Right kidney (tissue), 1 donor: ENCODE measurements at regions not wholly inside any gene's neighbourhood (a gene's known extent, or its start where the extent isn't known, plus 50 kb on each side); places are given as distances from the start of the nearest gene placed in this dataset.
A peak's percentile ranks its signal among the peaks of the same experiment; 100 is the strongest.
"Not testable (repeated sequence)": the region's sequence is repeated elsewhere in the genome, so short reads cannot be mapped to it uniquely, and the experiment has no call there.

Experiments
- DNase-seq: peaks from one replicate; pipeline ENCODE4 v3.0.0-alpha.2; 2016

DNA sequence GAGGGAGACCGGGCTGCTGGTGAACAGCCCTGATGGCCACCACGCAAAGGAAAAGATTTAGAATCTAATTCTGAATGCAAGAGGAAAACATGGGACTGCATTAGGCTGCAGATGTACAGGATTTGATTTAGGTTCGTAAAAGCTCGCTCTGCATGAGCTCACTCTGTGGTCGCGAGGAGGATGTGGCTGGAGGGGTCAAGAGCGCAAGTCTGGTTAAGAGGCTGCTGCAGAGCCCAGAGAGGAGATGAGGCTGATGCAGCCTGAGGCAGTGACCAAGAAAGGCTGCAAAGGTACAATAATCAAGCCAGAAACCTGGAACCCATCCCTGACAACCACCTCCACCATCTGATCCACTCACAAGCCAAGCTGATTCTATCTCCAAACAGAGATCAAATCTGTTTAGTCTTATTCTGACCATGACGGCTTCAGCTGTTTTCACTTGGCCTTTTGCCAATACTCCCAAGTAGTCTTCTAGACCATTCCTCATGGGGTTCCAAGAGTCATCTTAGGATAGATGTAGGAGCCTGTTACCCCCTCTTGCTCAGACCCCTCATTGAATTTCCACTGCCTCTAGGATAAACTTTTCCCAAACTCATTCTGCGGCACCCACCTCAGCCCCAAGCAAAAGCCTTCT is 58.9 kb upstream of the ARL4C start:
- no peak for DNase-seq

- no peak for DNase-seq
Measured at GRCh38 chr2:234555161-234555560, 58.3 kb upstream of the ARL4C start.

DNA sequence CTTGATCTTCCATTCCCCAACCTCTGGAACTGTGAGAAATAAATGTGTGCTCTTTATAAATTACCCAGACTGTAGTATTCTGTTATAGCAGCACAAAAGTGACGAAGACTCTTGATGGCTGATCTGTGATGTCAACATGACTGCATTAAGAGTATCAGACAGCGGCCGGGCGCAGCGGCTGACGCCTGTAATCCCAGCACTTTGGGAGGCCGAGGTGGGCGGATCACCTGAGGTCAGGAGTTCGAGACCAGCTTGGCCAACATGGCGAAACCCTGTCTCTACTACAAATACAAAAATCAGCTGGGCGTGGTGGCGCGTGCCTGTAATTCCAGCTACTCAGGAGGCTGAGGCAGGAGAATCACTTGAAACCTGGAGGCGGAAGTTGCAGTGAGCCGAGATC is 56.3 kb upstream of the ARL4C start:
- not testable (repeated sequence) for DNase-seq

- DNase-seq, result peak; percentile 65
Measured at GRCh38 chr2:234550511-234551107, 53.7 kb upstream of the ARL4C start.

DNA sequence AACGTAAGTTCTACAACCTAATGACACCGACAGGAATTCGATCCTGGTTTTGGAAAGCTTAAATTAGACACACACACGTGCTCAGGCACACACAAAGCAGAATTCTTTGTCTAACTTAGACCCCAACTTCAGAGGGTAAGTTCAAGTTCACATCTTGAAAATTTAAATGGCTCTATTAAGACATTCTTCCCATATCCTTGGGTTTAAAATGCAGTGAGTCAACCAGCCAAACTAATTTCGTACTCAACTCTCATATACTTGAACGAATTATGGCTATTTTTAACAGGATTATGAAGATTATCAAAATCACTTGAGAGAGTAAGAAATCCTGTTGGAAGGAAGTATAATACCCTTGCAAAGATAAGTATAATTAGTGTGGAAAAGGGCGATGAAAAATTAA is 53.2 kb upstream of the ARL4C start:
- no peak for DNase-seq

- DNase-seq, result no peak
Measured at GRCh38 chr2:234548695-234549420, 52.0 kb upstream of the ARL4C start.

DNA sequence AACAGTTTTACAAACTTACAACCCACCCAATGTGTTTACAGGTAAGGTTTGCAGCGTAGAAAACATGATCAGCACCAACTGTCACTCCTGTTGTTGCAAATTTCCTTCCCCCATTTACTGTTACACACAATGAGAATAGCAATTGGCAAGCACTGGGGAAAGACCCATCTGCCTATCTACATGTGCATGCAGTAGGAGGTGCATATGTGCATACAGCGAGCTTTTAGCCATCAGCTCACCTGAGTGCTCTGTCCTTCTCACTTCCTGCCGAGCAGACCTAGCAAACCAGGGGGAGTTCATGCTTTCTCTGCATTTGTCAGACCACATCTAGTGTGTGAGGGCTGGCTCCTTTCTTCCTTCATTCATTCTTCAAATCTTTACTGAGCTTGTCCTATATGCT is 49.9 kb upstream of the ARL4C start:
- no peak for DNase-seq
